Breast epithelium (tissue), 4 donors: ENCODE measurements at regions not wholly inside any gene's neighbourhood (a gene's known extent, or its start where the extent isn't known, plus 50 kb on each side); places are given as distances from the start of the nearest gene placed in this dataset.

Source experiments
- DNase-seq, 2 donors: peaks; one replicate each; pipeline ENCODE4 v3.0.0-alpha.2; 2019; ENCODE audit warnings: low spot score in 2 of 2
- H3K27ac ChIP-seq, 2 donors: fragments of 200-600 bp; sonication (generic) in 1 of 2; one replicate each; pipeline ENCODE4 v1.5.1; 2016 to 2019; ENCODE audit warnings: mild to moderate bottlenecking in 1 of 2
- H3K27me3 ChIP-seq, 2 donors: fragments of 200-600 bp; sonication (generic) in 1 of 2; one replicate each; pipeline versions ENCODE4 v1.5.1 to v1.6.0; 2017 to 2019; ENCODE audit warnings: control low read depth in 1 of 2, mild to moderate bottlenecking in 1 of 2
- H3K36me3 ChIP-seq: fragments of 200-600 bp; one replicate; pipeline ENCODE4 v1.5.1; 2019
- H3K4me1 ChIP-seq, 2 donors: fragments of 200-600 bp; sonication (generic); one replicate each; pipeline ENCODE4 v1.5.1; 2016 to 2019; ENCODE audit warnings: control low read depth in 1 of 2
- H3K4me3 ChIP-seq, 3 donors: fragments of 200-600 bp; sonication (generic); 1 replicate in 2 of 3; 2 replicates in 1 of 3; pipeline ENCODE4 v1.5.1; 2016 to 2019; ENCODE audit warnings: mild to moderate bottlenecking in 3 of 3, moderate library complexity in 2 of 3
- H3K9me3 ChIP-seq, 2 donors: fragments of 200-600 bp; sonication (generic) in 1 of 2; one replicate each; pipeline ENCODE4 v1.5.1; 2016 to 2019; ENCODE audit warnings: control low read depth in 1 of 2
- CTCF ChIP-seq, 3 donors: fragments of 450-650 bp; IDR thresholded peaks; one replicate each; pipeline ENCODE4 v1.5.1; 2016 to 2017; ENCODE audit warnings: antibody characterized with exemption in 3 of 3, mild to moderate bottlenecking in 3 of 3, moderate library complexity in 3 of 3
- POLR2A ChIP-seq: fragments of 450-650 bp; IDR thresholded peaks from one replicate; pipeline ENCODE4 v1.6.1; 2016; ENCODE audit warnings: antibody characterized with exemption, mild to moderate bottlenecking, moderate library complexity
- POLR2AphosphoS5 ChIP-seq, 3 donors: sonication (generic); formaldehyde crosslinking; IDR thresholded peaks; one replicate each; pipeline ENCODE4 v1.6.1; 2017; ENCODE audit warnings: antibody characterized with exemption in 3 of 3
- intact Hi-C: fragments of 100-400 bp; cut with DNase I; formaldehyde crosslinking; loops from one replicate; pipeline ENCODE4 v1.15.1; 2023; ENCODE audit warnings: low total_unique reads

DNA sequence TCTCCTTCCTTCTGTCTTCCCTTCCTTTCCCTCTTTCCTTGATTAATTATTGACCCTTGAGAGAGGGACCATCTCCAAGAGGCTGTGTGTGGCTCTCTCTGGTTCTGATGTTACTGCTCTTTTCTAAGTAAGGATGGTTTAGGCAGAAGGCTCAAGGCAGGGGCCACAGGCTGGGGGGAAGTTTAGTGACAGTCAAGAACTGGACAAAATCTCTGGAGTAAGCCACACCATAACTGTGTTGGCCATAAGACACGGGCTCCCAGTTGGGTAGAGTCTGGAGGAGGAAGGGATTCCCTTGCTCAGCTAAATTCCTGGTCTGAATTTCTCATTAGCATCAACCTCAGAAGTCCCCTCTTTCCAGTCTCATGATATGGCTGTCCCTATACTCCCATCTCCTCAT, 74.7 kb downstream of the BUD13 start:
- no peak for TF ChIP-seq POLR2A
- TF ChIP-seq POLR2AphosphoS5 (IDR thresholded peaks at IDR 0.05): no peak
- no peak for TF ChIP-seq CTCF (IDR thresholded peaks at IDR 0.05)
- H3K9me3 ChIP-seq: no peaks in the 10 kb centered on the region
- no peak overlapping the region for H3K4me3 ChIP-seq
- DNase-seq: peak in 1 of 2 donors; percentile 12
- no peaks in the 10 kb centered on the region for H3K4me1 ChIP-seq
- peaks cover 0 to 16% of the 10 kb centered on the region in 2 donors for H3K27me3 ChIP-seq
- no peak overlapping the region for H3K27ac ChIP-seq
- no peaks in the 10 kb centered on the region for H3K36me3 ChIP-seq
- intact Hi-C loops: no loop called here

GRCh38 chr11:116697639-116698038, 75.1 kb downstream of the BUD13 start:
- Histone ChIP-seq H3K36me3 (no peaks in the 10 kb centered on the region), H3K27ac (no peak overlapping the region), H3K4me1 (no peaks in the 10 kb centered on the region), H3K27me3 (peaks cover 0 to 16% of the 10 kb centered on the region in 2 donors), H3K9me3 (no peaks in the 10 kb centered on the region), H3K4me3 (no peak overlapping the region)
- intact Hi-C loops: no loop called here
- TF ChIP-seq POLR2AphosphoS5 (IDR thresholded peaks at IDR 0.05) (no peak), POLR2A (no peak)
- DNase-seq: peak in 1 of 2 donors; percentile 27

DNA sequence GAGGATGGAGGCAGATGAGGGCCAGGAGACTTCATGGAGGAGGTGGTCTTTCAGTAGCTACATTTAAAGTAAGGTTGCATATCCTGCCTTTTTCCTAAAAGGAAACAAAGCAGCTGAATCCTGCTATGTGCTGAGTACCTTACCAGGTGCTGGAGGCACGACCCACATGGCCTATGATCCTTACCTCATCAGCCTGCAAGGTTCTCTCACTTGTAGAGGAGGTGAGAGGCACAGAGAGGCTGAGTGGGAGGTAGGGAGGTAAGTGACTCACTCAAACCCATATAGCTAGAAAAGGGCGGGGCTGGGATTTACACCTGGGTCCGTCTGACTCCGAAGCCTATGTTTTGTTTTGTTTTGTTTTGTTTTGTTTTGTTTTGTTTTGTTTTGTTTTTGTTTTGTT, 75.8 kb downstream of the BUD13 start:
- DNase-seq: peak in 1 of 2 donors; percentile 17
- Histone ChIP-seq H3K27me3 (peaks cover 0 to 16% of the 10 kb centered on the region in 2 donors), H3K4me3 (no peak overlapping the region), H3K27ac (no peak overlapping the region), H3K4me1 (no peaks in the 10 kb centered on the region), H3K36me3 (no peaks in the 10 kb centered on the region), H3K9me3 (no peaks in the 10 kb centered on the region)
- TF ChIP-seq POLR2AphosphoS5 (IDR thresholded peaks at IDR 0.05): no peak
- no peak for TF ChIP-seq CTCF (IDR thresholded peaks at IDR 0.05)
- TF ChIP-seq POLR2A: no peak
- intact Hi-C loops: no loop called here

- no peak overlapping the region for H3K27ac ChIP-seq
- no peaks in the 10 kb centered on the region for H3K9me3 ChIP-seq
- no peak overlapping the region for H3K4me3 ChIP-seq
- peak in 1 of 2 donors; percentile 30 for DNase-seq
- intact Hi-C loops: no loop called here
- H3K36me3 ChIP-seq: no peaks in the 10 kb centered on the region
- H3K27me3 ChIP-seq: peaks cover 0 to 16% of the 10 kb centered on the region in 2 donors
- TF ChIP-seq CTCF (IDR thresholded peaks at IDR 0.05) (no peak), POLR2A (no peak), POLR2AphosphoS5 (IDR thresholded peaks at IDR 0.05) (no peak)
- no peaks in the 10 kb centered on the region for H3K4me1 ChIP-seq
Observed at GRCh38 chr11:116696381-116696941, 76.3 kb downstream of the BUD13 start.

GRCh38 chr11:116695657-116696254, 77.0 kb downstream of the BUD13 start:
- Histone ChIP-seq H3K4me1 (no peaks in the 10 kb centered on the region), H3K4me3 (no peak overlapping the region), H3K27me3 (peaks cover 0 to 16% of the 10 kb centered on the region in 2 donors), H3K27ac (no peak overlapping the region), H3K36me3 (no peaks in the 10 kb centered on the region), H3K9me3 (no peaks in the 10 kb centered on the region)
- intact Hi-C loops: no loop called here
- TF ChIP-seq POLR2A (no peak), CTCF (IDR thresholded peaks at IDR 0.05) (no peak), POLR2AphosphoS5 (IDR thresholded peaks at IDR 0.05) (no peak)
- no peak for DNase-seq
